HG02642 (cell line): ENCODE measurements at regions not wholly inside any gene's neighbourhood (a gene's known extent, or its start where the extent isn't known, plus 50 kb on each side); places are given as distances from the start of the nearest gene placed in this dataset.

Experiments used
- ATAC-seq: cut with Tn5 transposase; IDR thresholded peaks from one replicate; pipeline ENCODE4 v1.9.1; 2021; ENCODE audit warnings: mild to moderate bottlenecking; ENCODE audit not compliant: unreplicated experiment, poor library complexity

DNA sequence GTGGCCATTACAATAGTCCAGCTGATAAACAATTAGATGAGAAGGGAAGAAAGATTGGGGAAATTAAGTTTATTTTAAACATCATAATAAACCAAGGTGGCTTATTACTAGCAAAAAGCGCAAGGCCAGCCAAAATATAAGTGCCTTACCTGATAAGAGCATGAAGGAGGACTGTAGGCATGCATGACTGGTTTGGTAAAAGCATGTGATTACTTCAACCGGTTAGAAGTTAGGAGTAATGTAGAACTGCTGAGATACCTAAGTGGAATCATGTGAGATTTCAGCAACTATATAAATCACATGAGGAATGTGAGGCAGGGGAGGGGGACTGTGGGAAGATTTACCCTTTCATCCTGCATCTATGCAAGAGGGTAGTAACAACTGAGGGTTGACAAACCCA, 59.7 kb upstream of the CCDC196 start:
- ATAC-seq, result no peak

- ATAC-seq, result no peak
These were observed 53.8 kb upstream of the CCDC196 start for GRCh38 chr14:66432334-66432733.

DNA sequence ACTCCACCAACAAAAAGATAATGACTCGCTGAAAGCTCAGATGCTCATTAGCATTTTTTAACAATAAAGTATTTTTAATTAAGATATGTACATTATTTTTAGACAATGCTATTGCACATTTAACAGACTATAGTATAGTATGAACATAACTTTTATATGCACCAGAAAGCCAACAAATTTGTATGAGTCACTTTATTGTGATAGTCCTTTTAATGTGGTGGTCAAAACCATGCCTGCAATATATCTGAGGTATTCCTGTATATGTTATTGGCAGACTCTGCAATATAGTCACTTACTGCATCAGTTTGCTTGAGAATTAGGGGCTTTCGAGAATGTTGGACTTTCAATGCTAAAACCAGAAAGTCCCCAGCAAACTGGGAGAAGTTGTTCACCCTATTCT, 51.7 kb upstream of the CCDC196 start:
- no peak for ATAC-seq

GRCh38 chr14:66435683-66436082, 50.5 kb upstream of the CCDC196 start:
- no peak for ATAC-seq
